Upper lobe of left lung (tissue), 4 donors: ENCODE measurements at regions not wholly inside any gene's neighbourhood (a gene's known extent, or its start where the extent isn't known, plus 50 kb on each side); places are given as distances from the start of the nearest gene placed in this dataset.

Experiments
- EP300 ChIP-seq, 4 donors: sonication (generic); formaldehyde crosslinking; IDR thresholded peaks; one replicate each; pipeline ENCODE4 v1.5.1; 2017; ENCODE audit warnings: antibody characterized with exemption in 4 of 4, control low read depth in 2 of 4
- TF ChIP-seq, protein P1 (sequence below), 6 experiments: fragments of 450-650 bp in 4 of 6; fragments of 200-600 bp in 2 of 6; sonication (generic) in 2 of 6; IDR thresholded peaks; one replicate each; pipeline ENCODE4 v1.5.1; 2016 to 2019; ENCODE audit warnings: antibody characterized with exemption in 6 of 6

- TF ChIP-seq, protein P1, sequence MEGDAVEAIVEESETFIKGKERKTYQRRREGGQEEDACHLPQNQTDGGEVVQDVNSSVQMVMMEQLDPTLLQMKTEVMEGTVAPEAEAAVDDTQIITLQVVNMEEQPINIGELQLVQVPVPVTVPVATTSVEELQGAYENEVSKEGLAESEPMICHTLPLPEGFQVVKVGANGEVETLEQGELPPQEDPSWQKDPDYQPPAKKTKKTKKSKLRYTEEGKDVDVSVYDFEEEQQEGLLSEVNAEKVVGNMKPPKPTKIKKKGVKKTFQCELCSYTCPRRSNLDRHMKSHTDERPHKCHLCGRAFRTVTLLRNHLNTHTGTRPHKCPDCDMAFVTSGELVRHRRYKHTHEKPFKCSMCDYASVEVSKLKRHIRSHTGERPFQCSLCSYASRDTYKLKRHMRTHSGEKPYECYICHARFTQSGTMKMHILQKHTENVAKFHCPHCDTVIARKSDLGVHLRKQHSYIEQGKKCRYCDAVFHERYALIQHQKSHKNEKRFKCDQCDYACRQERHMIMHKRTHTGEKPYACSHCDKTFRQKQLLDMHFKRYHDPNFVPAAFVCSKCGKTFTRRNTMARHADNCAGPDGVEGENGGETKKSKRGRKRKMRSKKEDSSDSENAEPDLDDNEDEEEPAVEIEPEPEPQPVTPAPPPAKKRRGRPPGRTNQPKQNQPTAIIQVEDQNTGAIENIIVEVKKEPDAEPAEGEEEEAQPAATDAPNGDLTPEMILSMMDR (IDR thresholded peaks at IDR 0.05), result no peak
- TF ChIP-seq EP300 (IDR thresholded peaks at IDR 0.05), result no peak
Measured at GRCh38 chr4:121459026-121459425, 78.2 kb upstream of the QRFPR start.
